GM12878 (cell line): ENCODE measurements at regions not wholly inside any gene's neighbourhood (a gene's known extent, or its start where the extent isn't known, plus 50 kb on each side); places are given as distances from the start of the nearest gene placed in this dataset.

Experiments
- CBX3 ChIP-seq: fragments of 200-600 bp; sonication (generic); IDR thresholded peaks from 2 replicates; pipeline ENCODE4 v1.6.1; 2016; ENCODE audit warnings: low read depth, borderline replicate concordance
- CHD2 ChIP-seq: IDR thresholded peaks from 2 replicates; pipeline ENCODE4 v1.6.1; 2011; ENCODE audit warnings: low read depth, low read length, improper control_type of control experiment, borderline replicate concordance
- EZH2 ChIP-seq: IDR thresholded peaks from 2 replicates; pipeline ENCODE4 v1.6.1; 2012; ENCODE audit warnings: low read depth, mild to moderate bottlenecking, control low read depth, inconsistent platforms, low read length, borderline replicate concordance; ENCODE audit not compliant: control insufficient read depth
- HDAC2 ChIP-seq: fragments of 200-600 bp; sonication (generic); IDR thresholded peaks from 2 replicates; pipeline ENCODE4 v1.6.1; 2017
- IKZF2 ChIP-seq, 2 experiments: fragments of 450-650 bp; IDR thresholded peaks; 2 replicates each; pipeline ENCODE4 v1.6.1; 2017; ENCODE audit warnings: mild to moderate bottlenecking in 2 of 2, moderate library complexity in 2 of 2
- KDM1A ChIP-seq: fragments of 200-600 bp; sonication (generic); IDR thresholded peaks from 2 replicates; pipeline ENCODE4 v1.6.1; 2016; ENCODE audit warnings: borderline replicate concordance
- MTA2 ChIP-seq: fragments of 450-650 bp; IDR thresholded peaks from 2 replicates; pipeline ENCODE4 v1.6.1; 2016; ENCODE audit warnings: low read depth, mild to moderate bottlenecking, moderate library complexity
- NBN ChIP-seq: fragments of 450-650 bp; IDR thresholded peaks from 2 replicates; pipeline ENCODE4 v1.6.1; 2016
- NFYB ChIP-seq: IDR thresholded peaks from 2 replicates; pipeline ENCODE4 v1.6.1; 2011; ENCODE audit warnings: low read depth, mild to moderate bottlenecking, low read length, improper control_type of control experiment, moderate library complexity; ENCODE audit not compliant: insufficient read depth
- NR2F1 ChIP-seq: fragments of 450-650 bp; conservative IDR thresholded peaks from 2 replicates; pipeline ENCODE4 v1.6.1; 2017; ENCODE audit warnings: mild to moderate bottlenecking
- RB1 ChIP-seq: fragments of 450-650 bp; formaldehyde crosslinking; IDR thresholded peaks from 2 replicates; pipeline ENCODE4 v1.6.1; 2017; ENCODE audit warnings: mild to moderate bottlenecking, borderline replicate concordance
- SMARCA5 ChIP-seq: fragments of 450-650 bp; IDR thresholded peaks from 2 replicates; pipeline ENCODE4 v1.6.1; 2017; ENCODE audit warnings: mild to moderate bottlenecking
- SRF ChIP-seq, 2 experiments: IDR thresholded peaks; 2 replicates each; pipeline ENCODE4 v1.6.1; 2011; ENCODE audit warnings: low read depth in 2 of 2, low read length in 2 of 2, mild to moderate bottlenecking in 1 of 2, moderate library complexity in 1 of 2
- ZNF622 ChIP-seq: fragments of 450-650 bp; IDR thresholded peaks from 2 replicates; pipeline ENCODE4 v1.6.1; 2017; ENCODE audit warnings: mild to moderate bottlenecking, inconsistent platforms
- TF ChIP-seq, protein P1 (sequence below): IDR thresholded peaks from 2 replicates; pipeline ENCODE4 v1.6.1; 2012; ENCODE audit warnings: improper control_type of control experiment, low read depth, low read length; ENCODE audit not compliant: insufficient replicate concordance
- TF ChIP-seq, protein P2 (sequence below): fragments of 450-650 bp; IDR thresholded peaks from 2 replicates; pipeline ENCODE4 v1.6.1; 2016; ENCODE audit warnings: mild to moderate bottlenecking
- TF ChIP-seq, protein P3 (sequence below): IDR thresholded peaks from 2 replicates; pipeline ENCODE4 v1.6.1; 2011; ENCODE audit warnings: low read depth, mild to moderate bottlenecking, low read length, moderate library complexity, borderline replicate concordance; ENCODE audit errors: extremely low read depth
- TF ChIP-seq, protein P4 (sequence below): fragments of 150-350 bp; IDR thresholded peaks from 2 replicates; pipeline ENCODE4 v1.6.1; 2016; ENCODE audit warnings: low read depth, low read length
- TF ChIP-seq, protein P5 (sequence below): fragments of 150-350 bp; IDR thresholded peaks from 2 replicates; pipeline ENCODE4 v1.6.1; 2014; ENCODE audit warnings: mild to moderate bottlenecking, low read depth, low read length

DNA sequence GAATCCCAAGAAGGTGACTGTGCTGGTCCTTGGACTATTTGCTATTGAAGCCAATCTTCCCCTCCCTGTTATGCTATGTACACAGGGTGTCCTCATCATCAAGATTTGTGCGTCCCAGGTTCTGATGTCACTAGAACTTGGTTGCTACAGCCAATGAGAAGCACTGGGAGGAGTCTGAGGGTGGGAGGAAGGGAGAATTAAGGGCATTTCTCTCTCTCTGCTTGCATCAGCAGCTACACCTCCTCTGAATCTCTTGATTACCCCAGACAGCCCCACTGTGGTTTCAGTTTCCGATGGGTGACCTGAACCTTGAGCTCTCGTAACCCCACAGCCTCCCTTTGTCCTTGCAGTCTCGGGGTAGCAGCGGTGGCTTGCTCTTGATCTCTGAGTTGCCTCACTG, 212.4 kb upstream of the SESN3 start (continued):
- TF ChIP-seq, protein P1, sequence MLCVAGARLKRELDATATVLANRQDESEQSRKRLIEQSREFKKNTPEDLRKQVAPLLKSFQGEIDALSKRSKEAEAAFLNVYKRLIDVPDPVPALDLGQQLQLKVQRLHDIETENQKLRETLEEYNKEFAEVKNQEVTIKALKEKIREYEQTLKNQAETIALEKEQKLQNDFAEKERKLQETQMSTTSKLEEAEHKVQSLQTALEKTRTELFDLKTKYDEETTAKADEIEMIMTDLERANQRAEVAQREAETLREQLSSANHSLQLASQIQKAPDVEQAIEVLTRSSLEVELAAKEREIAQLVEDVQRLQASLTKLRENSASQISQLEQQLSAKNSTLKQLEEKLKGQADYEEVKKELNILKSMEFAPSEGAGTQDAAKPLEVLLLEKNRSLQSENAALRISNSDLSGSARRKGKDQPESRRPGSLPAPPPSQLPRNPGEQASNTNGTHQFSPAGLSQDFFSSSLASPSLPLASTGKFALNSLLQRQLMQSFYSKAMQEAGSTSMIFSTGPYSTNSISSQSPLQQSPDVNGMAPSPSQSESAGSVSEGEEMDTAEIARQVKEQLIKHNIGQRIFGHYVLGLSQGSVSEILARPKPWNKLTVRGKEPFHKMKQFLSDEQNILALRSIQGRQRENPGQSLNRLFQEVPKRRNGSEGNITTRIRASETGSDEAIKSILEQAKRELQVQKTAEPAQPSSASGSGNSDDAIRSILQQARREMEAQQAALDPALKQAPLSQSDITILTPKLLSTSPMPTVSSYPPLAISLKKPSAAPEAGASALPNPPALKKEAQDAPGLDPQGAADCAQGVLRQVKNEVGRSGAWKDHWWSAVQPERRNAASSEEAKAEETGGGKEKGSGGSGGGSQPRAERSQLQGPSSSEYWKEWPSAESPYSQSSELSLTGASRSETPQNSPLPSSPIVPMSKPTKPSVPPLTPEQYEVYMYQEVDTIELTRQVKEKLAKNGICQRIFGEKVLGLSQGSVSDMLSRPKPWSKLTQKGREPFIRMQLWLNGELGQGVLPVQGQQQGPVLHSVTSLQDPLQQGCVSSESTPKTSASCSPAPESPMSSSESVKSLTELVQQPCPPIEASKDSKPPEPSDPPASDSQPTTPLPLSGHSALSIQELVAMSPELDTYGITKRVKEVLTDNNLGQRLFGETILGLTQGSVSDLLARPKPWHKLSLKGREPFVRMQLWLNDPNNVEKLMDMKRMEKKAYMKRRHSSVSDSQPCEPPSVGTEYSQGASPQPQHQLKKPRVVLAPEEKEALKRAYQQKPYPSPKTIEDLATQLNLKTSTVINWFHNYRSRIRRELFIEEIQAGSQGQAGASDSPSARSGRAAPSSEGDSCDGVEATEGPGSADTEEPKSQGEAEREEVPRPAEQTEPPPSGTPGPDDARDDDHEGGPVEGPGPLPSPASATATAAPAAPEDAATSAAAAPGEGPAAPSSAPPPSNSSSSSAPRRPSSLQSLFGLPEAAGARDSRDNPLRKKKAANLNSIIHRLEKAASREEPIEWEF: no peak
- TF ChIP-seq ZNF622 (no peak), CBX3 (no peak), RB1 (no peak), SRF (IDR thresholded peaks at IDR 0.05; ENCODE audit: low read depth in 2 of 2, low read length in 2 of 2) (0 out of 4 replicates have a peak, but pooled peaks of 1 of the 2 experiments have one; percentile 26), IKZF2 (IDR thresholded peaks at IDR 0.05) (no peak), NFYB (peak; percentile 83), NBN (no peak), HDAC2 (no peak), EZH2 (no peak), CHD2 (0 out of 2 replicates have a peak, but pooled peaks have one; percentile 2), SMARCA5 (0 out of 2 replicates have a peak, but pooled peaks have one; percentile 24), MTA2 (peak; percentile 52; the same call in 1 of the 2 replicates), NR2F1 (peak; percentile 86), KDM1A (no peak)
- TF ChIP-seq, protein P2, sequence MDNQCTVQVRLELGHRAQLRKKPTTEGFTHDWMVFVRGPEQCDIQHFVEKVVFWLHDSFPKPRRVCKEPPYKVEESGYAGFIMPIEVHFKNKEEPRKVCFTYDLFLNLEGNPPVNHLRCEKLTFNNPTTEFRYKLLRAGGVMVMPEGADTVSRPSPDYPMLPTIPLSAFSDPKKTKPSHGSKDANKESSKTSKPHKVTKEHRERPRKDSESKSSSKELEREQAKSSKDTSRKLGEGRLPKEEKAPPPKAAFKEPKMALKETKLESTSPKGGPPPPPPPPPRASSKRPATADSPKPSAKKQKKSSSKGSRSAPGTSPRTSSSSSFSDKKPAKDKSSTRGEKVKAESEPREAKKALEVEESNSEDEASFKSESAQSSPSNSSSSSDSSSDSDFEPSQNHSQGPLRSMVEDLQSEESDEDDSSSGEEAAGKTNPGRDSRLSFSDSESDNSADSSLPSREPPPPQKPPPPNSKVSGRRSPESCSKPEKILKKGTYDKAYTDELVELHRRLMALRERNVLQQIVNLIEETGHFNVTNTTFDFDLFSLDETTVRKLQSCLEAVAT: 0 out of 2 replicates have a peak, but pooled peaks have one; percentile 37
- TF ChIP-seq, protein P3, sequence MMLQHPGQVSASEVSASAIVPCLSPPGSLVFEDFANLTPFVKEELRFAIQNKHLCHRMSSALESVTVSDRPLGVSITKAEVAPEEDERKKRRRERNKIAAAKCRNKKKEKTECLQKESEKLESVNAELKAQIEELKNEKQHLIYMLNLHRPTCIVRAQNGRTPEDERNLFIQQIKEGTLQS: no peak
- TF ChIP-seq, protein P4, sequence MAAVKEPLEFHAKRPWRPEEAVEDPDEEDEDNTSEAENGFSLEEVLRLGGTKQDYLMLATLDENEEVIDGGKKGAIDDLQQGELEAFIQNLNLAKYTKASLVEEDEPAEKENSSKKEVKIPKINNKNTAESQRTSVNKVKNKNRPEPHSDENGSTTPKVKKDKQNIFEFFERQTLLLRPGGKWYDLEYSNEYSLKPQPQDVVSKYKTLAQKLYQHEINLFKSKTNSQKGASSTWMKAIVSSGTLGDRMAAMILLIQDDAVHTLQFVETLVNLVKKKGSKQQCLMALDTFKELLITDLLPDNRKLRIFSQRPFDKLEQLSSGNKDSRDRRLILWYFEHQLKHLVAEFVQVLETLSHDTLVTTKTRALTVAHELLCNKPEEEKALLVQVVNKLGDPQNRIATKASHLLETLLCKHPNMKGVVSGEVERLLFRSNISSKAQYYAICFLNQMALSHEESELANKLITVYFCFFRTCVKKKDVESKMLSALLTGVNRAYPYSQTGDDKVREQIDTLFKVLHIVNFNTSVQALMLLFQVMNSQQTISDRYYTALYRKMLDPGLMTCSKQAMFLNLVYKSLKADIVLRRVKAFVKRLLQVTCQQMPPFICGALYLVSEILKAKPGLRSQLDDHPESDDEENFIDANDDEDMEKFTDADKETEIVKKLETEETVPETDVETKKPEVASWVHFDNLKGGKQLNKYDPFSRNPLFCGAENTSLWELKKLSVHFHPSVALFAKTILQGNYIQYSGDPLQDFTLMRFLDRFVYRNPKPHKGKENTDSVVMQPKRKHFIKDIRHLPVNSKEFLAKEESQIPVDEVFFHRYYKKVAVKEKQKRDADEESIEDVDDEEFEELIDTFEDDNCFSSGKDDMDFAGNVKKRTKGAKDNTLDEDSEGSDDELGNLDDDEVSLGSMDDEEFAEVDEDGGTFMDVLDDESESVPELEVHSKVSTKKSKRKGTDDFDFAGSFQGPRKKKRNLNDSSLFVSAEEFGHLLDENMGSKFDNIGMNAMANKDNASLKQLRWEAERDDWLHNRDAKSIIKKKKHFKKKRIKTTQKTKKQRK: no peak
- TF ChIP-seq, protein P5, sequence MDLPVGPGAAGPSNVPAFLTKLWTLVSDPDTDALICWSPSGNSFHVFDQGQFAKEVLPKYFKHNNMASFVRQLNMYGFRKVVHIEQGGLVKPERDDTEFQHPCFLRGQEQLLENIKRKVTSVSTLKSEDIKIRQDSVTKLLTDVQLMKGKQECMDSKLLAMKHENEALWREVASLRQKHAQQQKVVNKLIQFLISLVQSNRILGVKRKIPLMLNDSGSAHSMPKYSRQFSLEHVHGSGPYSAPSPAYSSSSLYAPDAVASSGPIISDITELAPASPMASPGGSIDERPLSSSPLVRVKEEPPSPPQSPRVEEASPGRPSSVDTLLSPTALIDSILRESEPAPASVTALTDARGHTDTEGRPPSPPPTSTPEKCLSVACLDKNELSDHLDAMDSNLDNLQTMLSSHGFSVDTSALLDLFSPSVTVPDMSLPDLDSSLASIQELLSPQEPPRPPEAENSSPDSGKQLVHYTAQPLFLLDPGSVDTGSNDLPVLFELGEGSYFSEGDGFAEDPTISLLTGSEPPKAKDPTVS: no peak
